OCI-LY1 (cell line): ENCODE measurements at regions not wholly inside any gene's neighbourhood (a gene's known extent, or its start where the extent isn't known, plus 50 kb on each side); places are given as distances from the start of the nearest gene placed in this dataset.
A peak's percentile ranks its signal among the peaks of the same experiment; 100 is the strongest.

Experiments
- H2AFZ ChIP-seq: fragments of 200-600 bp; sonication (generic), shearing (Covaris generic); 2 replicates; pipeline ENCODE4 v1.6.0; 2014; ENCODE audit warnings: antibody characterized with exemption, mild to moderate bottlenecking, low read length
- H3F3A ChIP-seq: fragments of 200-600 bp; sonication (generic), shearing (Covaris generic); 2 replicates; pipeline ENCODE4 v1.6.0; 2014; ENCODE audit warnings: mild to moderate bottlenecking, antibody characterized with exemption, low read length, moderate library complexity; ENCODE audit not compliant: insufficient read depth
- H3K27ac ChIP-seq: fragments of 200-600 bp; sonication (generic); 2 replicates; pipeline ENCODE4 v1.5.1; 2014; ENCODE audit warnings: low read length, mixed run types, mild to moderate bottlenecking, low read depth; ENCODE audit not compliant: poor library complexity, severe bottlenecking
- H3K27me3 ChIP-seq: fragments of 200-600 bp; sonication (generic); 2 replicates; pipeline ENCODE4 v1.6.0; 2014; ENCODE audit warnings: antibody characterized with exemption, mild to moderate bottlenecking, low read length, moderate library complexity; ENCODE audit not compliant: insufficient read depth
- H3K36me3 ChIP-seq: fragments of 200-600 bp; sonication (generic); 2 replicates; pipeline ENCODE4 v1.6.1; 2014; ENCODE audit warnings: mild to moderate bottlenecking, antibody characterized with exemption, low read length, moderate library complexity, mixed read lengths; ENCODE audit not compliant: insufficient read depth
- H3K4me1 ChIP-seq: fragments of 200-600 bp; sonication (generic); 2 replicates; pipeline ENCODE4 v1.5.1; 2014; ENCODE audit warnings: mild to moderate bottlenecking, low read length, moderate library complexity; ENCODE audit not compliant: insufficient read depth, severe bottlenecking
- H3K4me2 ChIP-seq: fragments of 200-600 bp; sonication (generic), shearing (Covaris generic); 2 replicates; pipeline ENCODE4 v1.6.1; 2014; ENCODE audit warnings: low read length
- H3K4me3 ChIP-seq: fragments of 200-600 bp; sonication (generic); 2 replicates; pipeline ENCODE4 v1.5.1; 2014; ENCODE audit warnings: low read length, low read depth, mild to moderate bottlenecking, mixed read lengths; ENCODE audit not compliant: poor library complexity, severe bottlenecking
- H3K79me2 ChIP-seq: fragments of 200-600 bp; shearing (Covaris generic); 2 replicates; pipeline ENCODE4 v1.6.1; 2016; ENCODE audit warnings: mixed run types, low read length, mixed read lengths; ENCODE audit not compliant: insufficient read depth
- H3K9ac ChIP-seq: fragments of 200-600 bp; sonication (generic), shearing (Covaris generic); 2 replicates; pipeline ENCODE4 v1.6.1; 2014; ENCODE audit warnings: mild to moderate bottlenecking, low read length, mixed read lengths
- H3K9me2 ChIP-seq: fragments of 200-600 bp; sonication (generic), shearing (Covaris generic); 2 replicates; pipeline ENCODE4 v1.6.1; 2014; ENCODE audit warnings: low read depth, mild to moderate bottlenecking, low read length, mixed read lengths
- H3K9me3 ChIP-seq: fragments of 200-600 bp; shearing (Covaris generic); 2 replicates; pipeline ENCODE4 v1.6.1; 2014; ENCODE audit warnings: low read length, mixed read lengths
- H4K20me1 ChIP-seq: fragments of 200-600 bp; sonication (generic), shearing (Covaris generic); 2 replicates; pipeline ENCODE4 v1.6.0; 2016; ENCODE audit warnings: mild to moderate bottlenecking, low read length; ENCODE audit not compliant: insufficient read depth
- CTCF ChIP-seq: fragments of 200-600 bp; sonication (generic), shearing (Covaris generic); IDR thresholded peaks from 2 replicates; pipeline ENCODE4 v1.5.1; 2017; ENCODE audit warnings: mild to moderate bottlenecking, antibody characterized with exemption, low read length, moderate library complexity, mixed read lengths
- EZH2 ChIP-seq: fragments of 200-600 bp; sonication (generic), shearing (Covaris generic); IDR thresholded peaks from 2 replicates; pipeline ENCODE4 v1.8.0; 2017; ENCODE audit warnings: borderline replicate concordance, mixed run types, mild to moderate bottlenecking, antibody characterized with exemption, low read length, moderate library complexity, mixed read lengths

GRCh38 chr9:23120630-23121029 is 674.0 kb downstream of the DMRTA1 start:
- Histone ChIP-seq H3K79me2 (no peaks in the 10 kb centered on the region), H4K20me1 (no peaks in the 10 kb centered on the region), H3K27me3 (no peaks in the 10 kb centered on the region), H3K36me3 (no peaks in the 10 kb centered on the region), H3K4me1 (no peaks in the 10 kb centered on the region), H3K9me2 (no peaks in the 10 kb centered on the region), H3K9me3 (no peaks in the 10 kb centered on the region), H2AFZ (no peak overlapping the region), H3K4me3 (no peak overlapping the region), H3K4me2 (no peak overlapping the region), H3K27ac (no peak overlapping the region), H3K9ac (no peak overlapping the region), H3F3A (no peaks in the 10 kb centered on the region)
- TF ChIP-seq EZH2, result no peak
- no peak for TF ChIP-seq CTCF

- H3K79me2 ChIP-seq, result no peaks in the 10 kb centered on the region
- H3F3A ChIP-seq, result no peaks in the 10 kb centered on the region
- H3K9me3 ChIP-seq, result no peaks in the 10 kb centered on the region
- H3K27ac ChIP-seq, result no peak overlapping the region
- no peak overlapping the region for H3K9ac ChIP-seq
- no peak overlapping the region for H3K4me3 ChIP-seq
- no peak overlapping the region for H2AFZ ChIP-seq
- no peaks in the 10 kb centered on the region for H3K36me3 ChIP-seq
- TF ChIP-seq CTCF, result peak; percentile 68
- TF ChIP-seq EZH2, result no peak
- H3K4me1 ChIP-seq, result no peaks in the 10 kb centered on the region
- no peaks in the 10 kb centered on the region for H3K27me3 ChIP-seq
- H3K4me2 ChIP-seq, result no peak overlapping the region
- H3K9me2 ChIP-seq, result no peaks in the 10 kb centered on the region
- no peaks in the 10 kb centered on the region for H4K20me1 ChIP-seq
Observed at GRCh38 chr9:23123048-23123632, 676.5 kb downstream of the DMRTA1 start.

GRCh38 chr9:23145467-23145866 is 680.6 kb downstream of the ELAVL2 start:
- H3K9ac ChIP-seq, result no peak overlapping the region
- no peak overlapping the region for H3K4me3 ChIP-seq
- no peak overlapping the region for H3K4me2 ChIP-seq
- no peaks in the 10 kb centered on the region for H3K36me3 ChIP-seq
- no peaks in the 10 kb centered on the region for H3F3A ChIP-seq
- H3K27ac ChIP-seq, result no peak overlapping the region
- no peaks in the 10 kb centered on the region for H3K27me3 ChIP-seq
- H3K4me1 ChIP-seq, result no peaks in the 10 kb centered on the region
- H3K9me2 ChIP-seq, result no peaks in the 10 kb centered on the region
- H3K79me2 ChIP-seq, result no peaks in the 10 kb centered on the region
- H2AFZ ChIP-seq, result no peak overlapping the region
- H4K20me1 ChIP-seq, result no peaks in the 10 kb centered on the region
- no peaks in the 10 kb centered on the region for H3K9me3 ChIP-seq
- no peak for TF ChIP-seq CTCF
